NCI-H1930 (cell line): ENCODE measurements at regions not wholly inside any gene's neighbourhood (a gene's known extent, or its start where the extent isn't known, plus 50 kb on each side); places are given as distances from the start of the nearest gene placed in this dataset.

Source experiments
- DNase-seq, 2 experiments: peaks; one replicate each; lab custom pipeline; 2025; lab: John Stamatoyannopoulos, UW

- no peak for DNase-seq
These were observed 350.8 kb upstream of the KLF3 start for GRCh38 chr4:38313175-38313574.

DNA sequence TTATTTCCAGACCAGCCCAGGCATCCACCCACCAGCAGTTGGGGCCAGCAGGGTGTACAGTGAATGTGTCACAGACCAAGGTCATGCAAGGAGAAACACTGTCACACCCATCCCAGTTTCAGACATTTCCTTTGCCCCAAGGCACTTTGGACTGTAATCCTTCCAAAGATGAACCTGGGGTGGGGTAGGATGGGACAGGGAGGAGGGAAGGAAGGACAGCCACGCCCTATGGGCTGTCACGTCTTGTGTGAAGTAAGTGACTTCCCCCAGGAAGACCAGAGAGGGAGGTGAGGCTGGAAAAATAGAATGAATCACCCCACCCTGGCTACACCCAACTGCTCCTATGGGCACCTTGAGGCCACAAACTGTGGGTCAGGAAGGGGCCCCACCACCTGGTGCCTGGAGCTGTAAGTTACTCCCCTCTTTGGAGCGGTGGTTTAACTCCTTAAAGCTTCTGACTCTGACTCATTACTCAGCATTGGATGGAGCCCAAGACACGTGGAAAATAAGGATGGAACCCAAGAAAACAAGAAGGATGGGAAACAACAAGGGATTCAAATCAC is 349.9 kb upstream of the KLF3 start:
- DNase-seq = no peak

GRCh38 chr4:38314663-38315062 is 349.3 kb upstream of the KLF3 start:
- no peak for DNase-seq

DNA sequence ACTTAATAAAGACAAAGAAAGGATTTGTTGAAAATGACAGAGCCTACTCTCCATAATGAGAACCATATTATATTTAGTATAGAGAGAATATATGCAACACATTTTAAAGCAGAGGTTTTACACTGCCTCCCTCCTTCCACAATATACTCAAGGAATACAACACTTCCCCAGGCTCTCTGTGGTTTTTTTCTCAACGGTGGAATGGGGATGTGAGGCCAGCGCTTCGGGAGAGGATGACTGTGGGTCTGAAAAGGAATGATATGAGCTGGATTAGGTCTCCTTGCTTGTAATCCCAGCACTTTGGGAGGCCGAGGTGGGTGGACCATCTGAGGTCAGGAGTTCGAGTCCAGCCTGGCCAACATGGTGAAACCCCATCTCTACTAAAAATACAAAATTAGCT is 348.7 kb upstream of the KLF3 start:
- no peak for DNase-seq

- no peak for DNase-seq
These were observed 348.0 kb upstream of the KLF3 start for GRCh38 chr4:38316045-38316444.

DNA sequence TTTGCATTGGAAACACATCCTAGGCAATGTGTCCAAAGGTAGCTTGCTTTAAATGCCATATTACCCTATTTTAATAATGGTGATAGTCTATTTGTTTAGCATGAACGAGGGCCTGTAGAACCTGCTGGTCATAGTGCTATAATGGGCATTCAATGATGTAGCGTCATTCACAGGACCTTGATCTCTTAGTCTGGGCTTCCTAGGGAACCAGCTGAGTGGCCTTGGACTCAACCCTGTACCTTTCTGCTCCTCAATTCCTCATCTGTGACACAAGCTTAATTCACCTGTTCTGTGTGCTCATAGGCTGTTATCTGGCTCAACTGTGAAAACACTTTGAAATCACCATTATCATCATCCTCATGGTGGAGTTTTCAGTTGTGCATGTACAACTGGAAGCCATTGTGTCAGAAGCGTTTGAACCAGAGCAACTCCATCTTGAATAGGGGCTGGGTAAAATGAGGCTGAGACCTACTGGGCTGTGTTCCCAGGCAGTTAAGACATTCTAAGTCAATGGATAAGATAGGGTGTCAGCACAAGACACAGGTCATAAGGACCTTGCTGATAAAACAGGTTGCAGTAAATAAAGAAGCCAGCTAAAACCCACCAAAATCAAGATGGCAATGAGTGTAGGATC is 346.8 kb upstream of the KLF3 start:
- no peak for DNase-seq

GRCh38 chr4:38318737-38319455 is 345.1 kb upstream of the KLF3 start:
- peak in 1 of 2 experiments; percentile 16 for DNase-seq

DNA sequence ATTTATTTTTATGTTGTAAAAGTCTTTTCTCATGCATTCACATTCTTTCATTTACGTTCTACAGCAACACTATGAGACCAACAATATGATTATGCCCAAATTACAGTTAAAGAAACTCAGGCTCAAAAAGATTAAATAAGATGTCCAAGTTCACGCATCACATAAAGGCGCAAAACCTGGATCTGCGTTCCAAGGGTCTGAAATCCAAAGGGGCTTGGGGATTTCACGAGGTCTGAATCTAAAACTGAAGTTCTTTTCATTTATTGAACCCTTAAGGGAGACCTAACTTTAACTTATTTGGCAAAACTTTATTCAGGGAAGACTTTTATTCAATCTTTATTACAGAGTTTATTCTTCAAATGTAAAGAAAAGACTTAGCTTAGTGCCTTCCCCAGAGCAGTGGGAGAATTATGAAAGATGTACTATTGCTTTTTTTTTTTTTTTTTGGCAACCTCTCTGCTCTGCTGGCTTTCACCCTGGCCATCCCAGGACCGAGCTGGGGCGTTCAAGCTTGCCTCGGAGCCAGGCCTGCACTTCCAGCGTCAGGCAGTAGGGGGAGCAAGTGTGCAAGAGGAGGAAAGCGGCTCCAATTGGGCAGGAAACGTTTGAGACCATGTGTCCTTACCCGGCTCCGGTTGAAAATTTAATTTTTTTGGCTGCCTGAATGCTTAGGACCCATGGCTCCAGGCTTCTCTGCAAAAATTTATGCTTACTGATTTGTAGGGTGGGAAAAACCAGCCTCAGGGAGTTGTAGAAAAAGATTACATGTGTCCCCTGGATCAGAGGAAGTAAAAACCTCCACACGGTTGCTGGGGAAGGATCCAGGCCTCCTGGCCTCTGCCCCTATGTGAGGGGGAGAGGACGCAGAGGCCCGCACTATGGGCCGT is 344.3 kb upstream of the KLF3 start:
- DNase-seq = peak in 1 of 2 experiments; percentile 35

GRCh38 chr4:38320343-38320695 is 343.7 kb upstream of the KLF3 start:
- DNase-seq = no peak

DNA sequence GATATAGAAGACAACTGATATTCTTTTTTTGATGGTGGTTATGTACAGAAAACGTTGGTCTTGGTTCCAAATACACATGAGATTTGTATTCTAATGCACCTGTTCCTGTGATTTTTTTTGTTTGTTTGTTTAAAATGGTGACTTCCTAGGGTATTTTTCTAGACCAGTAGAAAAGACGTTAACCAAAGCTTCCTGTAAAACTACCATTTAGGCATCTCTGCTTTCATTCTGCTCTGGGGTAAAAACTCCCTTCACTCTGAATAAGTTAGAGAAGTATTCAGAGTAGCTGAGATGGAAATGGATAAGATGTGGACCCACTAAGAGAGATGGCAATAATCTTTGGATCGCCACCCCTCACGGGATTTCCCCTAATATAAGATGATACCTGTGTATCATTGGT is 343.2 kb upstream of the KLF3 start:
- no peak for DNase-seq

DNA sequence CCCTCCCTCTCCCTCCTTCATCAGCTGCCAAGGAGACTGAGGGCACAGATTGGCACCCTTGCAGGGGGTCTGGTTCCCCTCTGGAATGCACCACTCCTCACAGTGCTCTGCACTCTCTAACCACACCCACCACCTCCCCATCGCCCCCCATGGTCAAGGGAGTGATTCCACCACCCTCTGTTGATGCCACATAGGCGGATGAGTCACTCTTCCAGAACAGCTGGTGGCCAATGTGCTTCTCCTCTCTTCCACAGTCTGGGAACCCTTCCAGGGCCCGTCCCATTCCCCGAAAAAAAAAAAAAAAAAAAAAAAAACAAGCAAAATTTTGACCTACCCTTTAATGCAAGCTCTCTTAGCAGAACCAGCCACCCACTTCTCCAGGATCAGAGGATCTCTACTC is 341.3 kb upstream of the KLF3 start:
- no peak for DNase-seq

- no peak for DNase-seq
These were observed 340.8 kb upstream of the KLF3 start for GRCh38 chr4:38323141-38323641.

DNA sequence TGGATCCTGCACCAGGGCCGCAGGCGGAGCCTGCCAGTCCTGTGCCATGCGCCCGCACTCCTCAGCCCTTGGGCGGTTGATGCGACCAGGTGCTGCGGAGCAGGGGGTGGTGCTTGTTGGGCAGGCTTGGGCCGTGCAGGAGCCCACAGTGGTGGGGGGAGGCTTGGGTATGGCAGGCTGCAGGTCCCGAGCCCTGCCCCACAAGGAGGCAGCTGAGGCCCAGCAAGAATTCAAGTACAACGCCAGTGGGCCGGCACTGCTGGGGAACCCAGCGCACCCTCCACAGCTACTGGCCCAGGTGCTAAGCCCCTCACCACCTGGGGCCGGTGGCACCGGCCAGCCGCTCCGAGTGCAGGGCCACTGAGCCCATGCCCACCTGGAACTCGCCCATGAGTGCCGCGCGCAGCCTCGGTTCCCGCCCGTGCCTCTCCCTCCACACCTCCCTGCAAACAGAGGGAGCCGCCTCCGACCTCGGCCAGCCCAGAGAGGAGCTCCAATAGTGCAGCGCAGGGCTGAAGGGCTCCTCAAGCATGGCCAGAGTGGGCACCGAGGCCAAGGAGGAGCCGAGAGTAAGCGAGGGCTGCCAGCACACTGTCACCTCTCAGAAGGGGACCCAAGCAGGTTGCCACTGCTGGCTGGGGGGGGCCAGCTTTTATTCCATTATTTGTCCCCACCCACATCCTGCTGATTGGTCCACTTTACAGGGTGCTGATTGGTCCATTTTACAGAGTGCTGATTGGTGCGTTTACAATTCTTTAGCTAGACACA is 339.0 kb upstream of the KLF3 start:
- no peak for DNase-seq

DNA sequence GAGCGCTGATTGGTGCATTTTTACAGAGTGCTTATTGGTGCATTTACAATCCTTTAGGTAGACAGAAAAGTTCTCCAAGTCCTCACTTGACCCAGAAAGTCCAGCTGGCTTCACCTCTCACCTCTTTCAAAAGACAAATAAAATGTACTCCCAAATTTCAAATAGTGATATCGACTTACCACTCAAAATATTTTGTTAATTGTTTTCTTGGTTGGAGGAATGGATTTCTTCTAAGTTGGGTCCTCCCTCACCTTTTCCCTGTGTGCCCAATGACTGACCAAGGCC is 338.4 kb upstream of the KLF3 start:
- no peak for DNase-seq

- DNase-seq = no peak
These were observed 337.5 kb upstream of the KLF3 start for GRCh38 chr4:38326499-38326898.

GRCh38 chr4:38327174-38327573 is 336.8 kb upstream of the KLF3 start:
- DNase-seq = no peak

- no peak for DNase-seq
These were observed 334.8 kb upstream of the KLF3 start for GRCh38 chr4:38328989-38329729.

GRCh38 chr4:38330321-38330720 is 333.7 kb upstream of the KLF3 start:
- no peak for DNase-seq

- DNase-seq = no peak
These were observed 333.1 kb upstream of the KLF3 start for GRCh38 chr4:38330936-38331335.

DNA sequence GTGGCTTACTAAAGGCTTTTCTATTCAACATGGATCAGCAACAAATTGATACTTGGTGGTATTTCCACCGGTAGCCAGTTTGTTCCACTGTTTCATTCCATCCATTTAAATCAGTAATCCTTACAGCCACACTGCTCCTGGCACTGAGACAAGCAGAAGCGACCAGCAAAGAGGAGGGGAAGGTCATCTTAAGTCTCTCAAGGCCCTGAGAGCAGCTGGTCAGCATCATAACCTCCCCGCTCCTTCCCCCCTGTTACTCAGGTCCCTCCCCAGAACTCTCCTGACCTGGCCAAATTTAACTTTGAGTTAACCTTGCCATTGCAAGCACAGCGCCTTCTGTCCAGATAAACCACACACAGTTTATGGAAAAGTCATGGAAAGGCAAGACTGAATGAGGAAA is 331.3 kb upstream of the KLF3 start:
- DNase-seq = no peak

- no peak for DNase-seq
These were observed 330.8 kb upstream of the KLF3 start for GRCh38 chr4:38333219-38333618.
